Osteoblast (primary cell): ENCODE measurements at regions not wholly inside any gene's neighbourhood (a gene's known extent, or its start where the extent isn't known, plus 50 kb on each side); places are given as distances from the start of the nearest gene placed in this dataset.

Experiments
- DNase-seq: peaks from one replicate; pipeline ENCODE4 v3.0.0; 2011; ENCODE audit warnings: low spot score, mixed read lengths; ENCODE audit not compliant: insufficient read length; ENCODE audit errors: missing footprints
- H2AFZ ChIP-seq: 2 replicates; pipeline ENCODE4 v1.6.0; 2011; ENCODE audit warnings: mild to moderate bottlenecking, low read length
- H3K27ac ChIP-seq: 2 replicates; pipeline ENCODE4 v1.5.1; 2011; ENCODE audit warnings: mild to moderate bottlenecking, low read depth, low read length, moderate library complexity
- H3K27me3 ChIP-seq: 2 replicates; pipeline ENCODE4 v1.6.0; 2012; ENCODE audit warnings: mild to moderate bottlenecking, control low read depth, inconsistent platforms, low read length, moderate library complexity; ENCODE audit not compliant: insufficient read depth
- H3K36me3 ChIP-seq: 2 replicates; pipeline ENCODE4 v1.5.1; 2011; ENCODE audit warnings: mild to moderate bottlenecking, low read length, control low read depth, moderate library complexity; ENCODE audit not compliant: insufficient read depth
- H3K4me1 ChIP-seq: 2 replicates; pipeline ENCODE4 v1.5.1; 2011; ENCODE audit warnings: mild to moderate bottlenecking, low read length, control low read depth, moderate library complexity; ENCODE audit not compliant: insufficient read depth
- H3K4me2 ChIP-seq: 2 replicates; pipeline ENCODE4 v1.6.0; 2011; ENCODE audit warnings: mild to moderate bottlenecking, low read length; ENCODE audit not compliant: insufficient read depth
- H3K4me3 ChIP-seq: fragments of 200-600 bp; sonication (generic); 3 replicates; pipeline ENCODE4 v1.5.1; 2012; ENCODE audit warnings: mild to moderate bottlenecking, low read length, inconsistent platforms; ENCODE audit not compliant: insufficient read depth
- H3K79me2 ChIP-seq: 2 replicates; pipeline ENCODE4 v1.6.0; 2012; ENCODE audit warnings: mild to moderate bottlenecking, low read length, control low read depth, inconsistent platforms; ENCODE audit not compliant: insufficient read depth
- H3K9me3 ChIP-seq: 2 replicates; pipeline ENCODE4 v1.5.1; 2011; ENCODE audit warnings: low read depth, low read length, control low read depth
- H4K20me1 ChIP-seq: 2 replicates; pipeline ENCODE4 v1.6.0; 2012; ENCODE audit warnings: mild to moderate bottlenecking, low read length, control low read depth; ENCODE audit not compliant: insufficient read depth
- CTCF ChIP-seq: IDR thresholded peaks from 2 replicates; pipeline ENCODE4 v1.5.1; 2011; ENCODE audit warnings: mild to moderate bottlenecking, low read depth, low read length, moderate library complexity; ENCODE audit errors: extremely low read depth

DNA sequence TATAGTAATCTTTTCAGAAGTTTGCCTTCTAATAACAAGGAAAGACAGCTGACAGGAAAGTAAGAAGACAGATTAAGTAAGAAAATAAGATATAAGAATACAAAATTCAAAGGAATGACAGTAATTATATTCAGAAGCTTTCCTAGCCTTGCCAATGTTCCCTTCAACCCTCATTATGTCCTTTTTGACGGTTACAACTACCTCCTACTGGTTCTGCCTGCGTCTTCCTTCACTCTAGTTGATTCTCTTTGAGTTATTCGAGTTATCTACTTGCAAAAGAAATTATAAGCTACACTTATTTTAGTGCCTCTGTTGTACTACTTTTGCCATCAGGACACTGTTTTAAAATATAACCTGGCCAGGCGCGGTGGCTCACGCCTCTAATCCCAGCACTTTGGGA lies 218.9 kb upstream of the GYPC start:
- DNase-seq = peak; percentile 31
- no peak for TF ChIP-seq CTCF
- Histone ChIP-seq H3K27ac (no peak overlapping the region), H3K79me2 (no peaks in the 10 kb centered on the region), H4K20me1 (no peaks in the 10 kb centered on the region), H3K4me3 (no peak overlapping the region), H3K4me2 (no peak overlapping the region), H3K27me3 (no peaks in the 10 kb centered on the region), H3K9me3 (no peaks in the 10 kb centered on the region), H3K36me3 (no peaks in the 10 kb centered on the region), H2AFZ (no peak overlapping the region), H3K4me1 (no peaks in the 10 kb centered on the region)

DNA sequence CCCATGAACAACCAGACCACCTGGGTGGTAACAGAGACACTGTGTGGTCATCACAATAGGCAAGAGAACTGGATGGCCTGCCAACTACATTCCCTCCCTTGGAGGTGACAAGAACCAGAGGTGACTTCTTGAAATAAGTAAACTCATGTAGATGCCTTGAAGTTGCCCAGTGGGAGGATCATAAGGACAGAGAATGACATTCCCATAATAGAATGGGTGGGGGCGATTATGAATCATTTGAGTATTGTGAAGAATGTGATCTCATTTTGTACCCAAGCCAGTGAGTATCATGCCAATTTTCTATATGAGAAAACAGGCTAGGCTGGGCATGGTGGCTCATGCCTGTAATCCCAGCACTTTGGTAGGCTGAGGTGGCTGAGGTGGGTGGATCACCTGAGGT lies 211.4 kb upstream of the GYPC start:
- Histone ChIP-seq H3K36me3 (no peaks in the 10 kb centered on the region), H3K4me1 (no peaks in the 10 kb centered on the region), H3K27ac (no peak overlapping the region), H3K4me2 (no peak overlapping the region), H3K27me3 (no peaks in the 10 kb centered on the region), H4K20me1 (no peaks in the 10 kb centered on the region), H3K4me3 (no peak overlapping the region), H2AFZ (no peak overlapping the region), H3K79me2 (no peaks in the 10 kb centered on the region), H3K9me3 (no peaks in the 10 kb centered on the region)
- no peak for DNase-seq
- no peak for TF ChIP-seq CTCF

DNA sequence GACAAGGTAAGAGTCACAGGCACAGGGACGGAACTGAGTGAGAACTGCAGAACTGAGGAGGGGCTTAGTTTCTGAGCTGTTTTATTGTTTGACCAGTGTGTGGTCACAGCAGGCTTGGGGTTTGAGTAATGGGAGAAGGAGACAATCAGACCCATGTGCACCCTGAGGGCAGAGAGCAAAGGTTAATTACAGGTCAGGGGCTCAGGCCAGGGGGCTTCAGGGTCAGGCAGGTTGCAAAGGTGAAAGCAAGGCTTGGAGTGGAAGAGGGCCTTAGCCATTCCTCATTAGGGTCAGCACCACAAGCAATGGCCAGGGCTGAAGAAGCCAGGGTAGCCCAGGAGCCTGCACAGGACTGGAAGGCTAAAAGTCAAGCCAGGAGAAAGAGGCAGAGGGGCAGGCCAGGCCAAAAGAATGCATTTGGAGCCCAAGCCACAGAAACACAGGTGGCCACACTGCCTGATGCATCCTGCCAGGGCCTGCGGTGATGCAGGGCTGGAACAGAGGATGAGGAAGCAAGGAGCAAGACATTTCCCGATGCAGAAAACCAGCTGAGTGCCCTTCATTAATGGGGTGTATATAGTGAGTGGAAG lies 209.8 kb upstream of the GYPC start:
- H3K27me3 ChIP-seq = no peaks in the 10 kb centered on the region
- TF ChIP-seq CTCF = no peak
- no peak overlapping the region for H3K27ac ChIP-seq
- H3K4me2 ChIP-seq = no peak overlapping the region
- H3K36me3 ChIP-seq = no peaks in the 10 kb centered on the region
- H2AFZ ChIP-seq = no peak overlapping the region
- no peaks in the 10 kb centered on the region for H3K9me3 ChIP-seq
- no peaks in the 10 kb centered on the region for H3K79me2 ChIP-seq
- no peaks in the 10 kb centered on the region for H3K4me1 ChIP-seq
- H3K4me3 ChIP-seq = no peak overlapping the region
- no peak for DNase-seq
- no peaks in the 10 kb centered on the region for H4K20me1 ChIP-seq

DNA sequence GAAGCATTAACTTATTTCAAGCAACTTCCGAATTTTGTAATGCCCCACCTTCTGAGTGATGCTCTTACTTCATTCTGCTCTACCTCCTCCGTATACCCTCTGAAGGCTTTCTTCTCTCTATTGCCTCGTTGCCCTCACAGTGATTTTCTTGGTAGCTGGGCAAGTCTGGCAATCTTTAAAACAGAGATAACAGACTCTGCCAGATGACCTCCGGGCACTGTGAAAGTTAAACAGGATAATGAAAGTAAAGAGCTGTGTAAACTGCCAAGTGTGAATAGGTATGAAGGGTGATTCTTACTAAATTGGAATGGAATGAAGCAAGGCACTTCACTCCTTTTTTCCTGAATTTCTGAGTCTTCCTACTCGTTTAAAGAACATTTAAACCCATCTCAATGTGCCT lies 207.3 kb upstream of the GYPC start:
- Histone ChIP-seq H3K9me3 (no peaks in the 10 kb centered on the region), H3K27me3 (no peaks in the 10 kb centered on the region), H3K36me3 (no peaks in the 10 kb centered on the region), H3K4me3 (no peak overlapping the region), H3K79me2 (no peaks in the 10 kb centered on the region), H4K20me1 (no peaks in the 10 kb centered on the region), H3K4me2 (no peak overlapping the region), H3K27ac (no peak overlapping the region), H2AFZ (no peak overlapping the region), H3K4me1 (no peaks in the 10 kb centered on the region)
- no peak for TF ChIP-seq CTCF
- no peak for DNase-seq
